ENCODE measurements at regions not wholly inside any gene's neighbourhood (a gene's known extent, or its start where the extent isn't known, plus 50 kb on each side); places are given as distances from the start of the nearest gene placed in this dataset.

GRCh38 chr11:98177925-98178324 is 842.8 kb upstream of the CNTN5 start:
- Histone ChIP-seq H3K27me3 (ENCODE audit: low read length) (no peaks in the 10 kb centered on the region), H3K36me3 (ENCODE audit: low read depth, low read length) (no peaks in the 10 kb centered on the region), H3K79me2 (ENCODE audit: low read length) (no peaks in the 10 kb centered on the region), H3K9ac (ENCODE audit: low read length) (no peak overlapping the region), H3F3A (ENCODE audit: low read length, unreplicated experiment) (no peaks in the 10 kb centered on the region), H3K9me3 (ENCODE audit: low read length) (0 out of 2 replicates have a peak, but pooled peaks cover 12% of the 10 kb centered on the region), H4K20me1 (ENCODE audit: low read length) (no peaks in the 10 kb centered on the region), H3K9me2 (replicated peaks; ENCODE audit: low read length) (no peaks in the 10 kb centered on the region), H3K4me3 (ENCODE audit: low read length) (no peak overlapping the region), H3K4me1 (ENCODE audit: insufficient read depth, low read length) (no peaks in the 10 kb centered on the region), H3K27ac (ENCODE audit: low read length) (no peak overlapping the region), H2AFZ (ENCODE audit: low read length) (no peak overlapping the region), H3K4me2 (ENCODE audit: low read length) (no peak overlapping the region)
- BruUV-seq (replicated peaks), result no TSS peak
- DNase-seq (no peak), ATAC-seq (no peak)
- ChIA-PET CTCF (no interaction called here), POLR2A (ENCODE audit: unreplicated experiment) (no interaction called here)
- intact Hi-C loops (cut with micrococcal nuclease), result no loop called here
- TF ChIP-seq EZH2phosphoT487 (IDR thresholded peaks at IDR 0.05; ENCODE audit: borderline replicate concordance, low read length), result no peak

GRCh38 chr11:98180511-98180910 is 840.2 kb upstream of the CNTN5 start:
- H3K4me3 ChIP-seq (ENCODE audit: low read length), result no peak overlapping the region
- no peaks in the 10 kb centered on the region for H3F3A ChIP-seq (ENCODE audit: low read length, unreplicated experiment)
- ChIA-PET POLR2A (ENCODE audit: unreplicated experiment) (no interaction called here), CTCF (no interaction called here)
- TF ChIP-seq EZH2phosphoT487 (IDR thresholded peaks at IDR 0.05; ENCODE audit: borderline replicate concordance, low read length) (no peak), EZH2 (IDR thresholded peaks at IDR 0.05; ENCODE audit: low read length, unreplicated experiment) (no peak), CTCF (conservative IDR thresholded peaks at IDR 0.05; ENCODE audit: low read depth, low read length) (no peak)
- no peaks in the 10 kb centered on the region for H3K79me2 ChIP-seq (ENCODE audit: low read length)
- ATAC-seq (no peak), DNase-seq (no peak)
- no peaks in the 10 kb centered on the region for H4K20me1 ChIP-seq (ENCODE audit: low read length)
- no peak overlapping the region for H3K4me2 ChIP-seq (ENCODE audit: low read length)
- H3K27me3 ChIP-seq (ENCODE audit: low read length), result no peaks in the 10 kb centered on the region
- no peak overlapping the region for H3K9ac ChIP-seq (ENCODE audit: low read length)
- no peaks in the 10 kb centered on the region for H3K4me1 ChIP-seq (ENCODE audit: insufficient read depth, low read length)
- H3K9me3 ChIP-seq (ENCODE audit: low read length), result 0 out of 2 replicates have a peak, but pooled peaks cover 7% of the 10 kb centered on the region
- H3K27ac ChIP-seq (ENCODE audit: low read length), result no peak overlapping the region
- no peaks in the 10 kb centered on the region for H3K36me3 ChIP-seq (ENCODE audit: low read depth, low read length)
- intact Hi-C loops (cut with micrococcal nuclease), result no loop called here
- H2AFZ ChIP-seq (ENCODE audit: low read length), result no peak overlapping the region
- H3K9me2 ChIP-seq (replicated peaks; ENCODE audit: low read length), result no peaks in the 10 kb centered on the region
- no TSS peak for BruUV-seq (replicated peaks)

- Histone ChIP-seq H3K79me2 (ENCODE audit: low read length) (no peaks in the 10 kb centered on the region), H3F3A (ENCODE audit: low read length, unreplicated experiment) (no peaks in the 10 kb centered on the region), H3K4me3 (ENCODE audit: low read length) (no peak overlapping the region), H3K9ac (ENCODE audit: low read length) (no peak overlapping the region), H3K27ac (ENCODE audit: low read length) (no peak overlapping the region), H3K9me2 (replicated peaks; ENCODE audit: low read length) (no peaks in the 10 kb centered on the region), H3K27me3 (ENCODE audit: low read length) (no peaks in the 10 kb centered on the region), H2AFZ (ENCODE audit: low read length) (no peak overlapping the region), H3K4me2 (ENCODE audit: low read length) (no peak overlapping the region), H3K4me1 (ENCODE audit: insufficient read depth, low read length) (no peaks in the 10 kb centered on the region), H4K20me1 (ENCODE audit: low read length) (no peaks in the 10 kb centered on the region), H3K36me3 (ENCODE audit: low read depth, low read length) (no peaks in the 10 kb centered on the region), H3K9me3 (ENCODE audit: low read length) (0 out of 2 replicates have a peak, but pooled peaks cover 8% of the 10 kb centered on the region)
- ATAC-seq (no peak), DNase-seq (no peak)
- ChIA-PET CTCF (no interaction called here), POLR2A (ENCODE audit: unreplicated experiment) (no interaction called here)
- BruUV-seq (replicated peaks), result no TSS peak
- intact Hi-C loops (cut with micrococcal nuclease), result no loop called here
- TF ChIP-seq EZH2phosphoT487 (IDR thresholded peaks at IDR 0.05; ENCODE audit: borderline replicate concordance, low read length) (no peak), CTCF (conservative IDR thresholded peaks at IDR 0.05; ENCODE audit: low read depth, low read length) (no peak), EZH2 (IDR thresholded peaks at IDR 0.05; ENCODE audit: low read length, unreplicated experiment) (no peak)
Measured at GRCh38 chr11:98180921-98181320, 839.8 kb upstream of the CNTN5 start.
